ENCODE measurements at regions not wholly inside any gene's neighbourhood (a gene's known extent, or its start where the extent isn't known, plus 50 kb on each side); places are given as distances from the start of the nearest gene placed in this dataset.
A peak's percentile ranks its signal among the peaks of the same experiment; 100 is the strongest.

DNA sequence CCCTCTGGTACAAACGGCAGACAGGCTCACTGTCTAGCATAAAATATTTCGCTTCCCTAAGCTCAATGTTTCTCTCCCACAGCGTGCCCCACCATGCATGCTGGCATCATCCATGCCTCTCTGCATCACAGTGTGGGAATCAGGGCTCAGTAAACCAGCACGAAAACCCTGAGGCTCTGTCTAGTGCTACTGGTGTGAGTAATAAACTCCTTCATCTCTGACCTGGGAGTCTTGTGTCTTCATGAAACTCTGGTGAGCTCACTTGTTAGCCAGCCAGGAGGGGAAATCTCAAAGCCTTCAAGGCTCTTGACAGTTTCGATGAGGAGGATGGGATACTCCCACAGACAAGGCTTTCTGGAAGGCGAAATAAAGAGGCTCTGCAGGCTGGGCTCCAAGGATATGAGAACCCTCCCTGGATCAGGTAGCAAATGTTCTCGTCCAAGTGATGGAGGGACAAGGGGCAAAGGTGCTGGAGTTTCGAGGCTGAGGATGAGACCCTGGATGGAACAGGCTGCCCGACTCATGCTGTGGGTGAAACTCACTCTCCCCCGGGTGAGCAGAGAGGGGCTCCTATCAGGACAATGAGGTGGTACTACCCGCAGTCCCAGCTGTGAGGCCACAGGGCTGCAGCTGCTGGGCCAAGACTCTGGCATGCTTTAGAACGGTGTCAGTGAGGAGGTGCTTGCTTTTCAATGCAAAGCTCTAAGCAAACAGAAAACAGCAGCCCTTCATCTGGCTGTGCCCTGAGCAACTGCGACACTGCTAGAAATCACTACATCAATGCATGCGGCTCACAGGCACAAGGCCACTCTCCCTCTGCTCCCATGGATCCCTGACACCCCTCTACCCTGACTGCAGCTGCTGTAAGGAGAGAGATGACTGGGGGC lies 69.3 kb downstream of the SHANK2 start:
- peak; percentile 8 for DNase-seq (ENCODE audit: low spot score)
- no peaks in the 10 kb centered on the region for H3K9me3 ChIP-seq (ENCODE audit: control insufficient read depth in 4 of 4, low read length in 3 of 4)
- H3K27me3 ChIP-seq (ENCODE audit: control insufficient read depth in 4 of 4, insufficient read depth in 4 of 4, low read length in 3 of 4): no peaks in the 10 kb centered on the region
- 92% methylated on average over 14 of the region's 14 CpGs for WGBS
- TF ChIP-seq YY1 (IDR thresholded peaks at IDR 0.05): no peak
- TF ChIP-seq HNF4G (IDR thresholded peaks at IDR 0.05): no peak
- TF ChIP-seq, protein P1, sequence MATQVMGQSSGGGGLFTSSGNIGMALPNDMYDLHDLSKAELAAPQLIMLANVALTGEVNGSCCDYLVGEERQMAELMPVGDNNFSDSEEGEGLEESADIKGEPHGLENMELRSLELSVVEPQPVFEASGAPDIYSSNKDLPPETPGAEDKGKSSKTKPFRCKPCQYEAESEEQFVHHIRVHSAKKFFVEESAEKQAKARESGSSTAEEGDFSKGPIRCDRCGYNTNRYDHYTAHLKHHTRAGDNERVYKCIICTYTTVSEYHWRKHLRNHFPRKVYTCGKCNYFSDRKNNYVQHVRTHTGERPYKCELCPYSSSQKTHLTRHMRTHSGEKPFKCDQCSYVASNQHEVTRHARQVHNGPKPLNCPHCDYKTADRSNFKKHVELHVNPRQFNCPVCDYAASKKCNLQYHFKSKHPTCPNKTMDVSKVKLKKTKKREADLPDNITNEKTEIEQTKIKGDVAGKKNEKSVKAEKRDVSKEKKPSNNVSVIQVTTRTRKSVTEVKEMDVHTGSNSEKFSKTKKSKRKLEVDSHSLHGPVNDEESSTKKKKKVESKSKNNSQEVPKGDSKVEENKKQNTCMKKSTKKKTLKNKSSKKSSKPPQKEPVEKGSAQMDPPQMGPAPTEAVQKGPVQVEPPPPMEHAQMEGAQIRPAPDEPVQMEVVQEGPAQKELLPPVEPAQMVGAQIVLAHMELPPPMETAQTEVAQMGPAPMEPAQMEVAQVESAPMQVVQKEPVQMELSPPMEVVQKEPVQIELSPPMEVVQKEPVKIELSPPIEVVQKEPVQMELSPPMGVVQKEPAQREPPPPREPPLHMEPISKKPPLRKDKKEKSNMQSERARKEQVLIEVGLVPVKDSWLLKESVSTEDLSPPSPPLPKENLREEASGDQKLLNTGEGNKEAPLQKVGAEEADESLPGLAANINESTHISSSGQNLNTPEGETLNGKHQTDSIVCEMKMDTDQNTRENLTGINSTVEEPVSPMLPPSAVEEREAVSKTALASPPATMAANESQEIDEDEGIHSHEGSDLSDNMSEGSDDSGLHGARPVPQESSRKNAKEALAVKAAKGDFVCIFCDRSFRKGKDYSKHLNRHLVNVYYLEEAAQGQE (IDR thresholded peaks at IDR 0.05): no peak
- no peak for TF ChIP-seq JUND (IDR thresholded peaks at IDR 0.05)
- TF ChIP-seq NR2F2 (IDR thresholded peaks at IDR 0.05): no peak
- TF ChIP-seq, protein P2, sequence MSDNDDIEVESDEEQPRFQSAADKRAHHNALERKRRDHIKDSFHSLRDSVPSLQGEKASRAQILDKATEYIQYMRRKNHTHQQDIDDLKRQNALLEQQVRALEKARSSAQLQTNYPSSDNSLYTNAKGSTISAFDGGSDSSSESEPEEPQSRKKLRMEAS (IDR thresholded peaks at IDR 0.05): no peak
- no peak for TF ChIP-seq HNF4A (conservative IDR thresholded peaks at IDR 0.05)
- TF ChIP-seq GABPA (IDR thresholded peaks at IDR 0.05 in 1 of 2, conservative IDR thresholded peaks at IDR 0.05 in 1 of 2): no peak
- no peak for TF ChIP-seq FOXA1 (IDR thresholded peaks at IDR 0.05)
- TF ChIP-seq FOXA2 (IDR thresholded peaks at IDR 0.05): no peak
- TF ChIP-seq, protein P3, sequence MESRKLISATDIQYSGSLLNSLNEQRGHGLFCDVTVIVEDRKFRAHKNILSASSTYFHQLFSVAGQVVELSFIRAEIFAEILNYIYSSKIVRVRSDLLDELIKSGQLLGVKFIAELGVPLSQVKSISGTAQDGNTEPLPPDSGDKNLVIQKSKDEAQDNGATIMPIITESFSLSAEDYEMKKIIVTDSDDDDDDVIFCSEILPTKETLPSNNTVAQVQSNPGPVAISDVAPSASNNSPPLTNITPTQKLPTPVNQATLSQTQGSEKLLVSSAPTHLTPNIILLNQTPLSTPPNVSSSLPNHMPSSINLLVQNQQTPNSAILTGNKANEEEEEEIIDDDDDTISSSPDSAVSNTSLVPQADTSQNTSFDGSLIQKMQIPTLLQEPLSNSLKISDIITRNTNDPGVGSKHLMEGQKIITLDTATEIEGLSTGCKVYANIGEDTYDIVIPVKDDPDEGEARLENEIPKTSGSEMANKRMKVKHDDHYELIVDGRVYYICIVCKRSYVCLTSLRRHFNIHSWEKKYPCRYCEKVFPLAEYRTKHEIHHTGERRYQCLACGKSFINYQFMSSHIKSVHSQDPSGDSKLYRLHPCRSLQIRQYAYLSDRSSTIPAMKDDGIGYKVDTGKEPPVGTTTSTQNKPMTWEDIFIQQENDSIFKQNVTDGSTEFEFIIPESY (IDR thresholded peaks at IDR 0.05): no peak
- TF ChIP-seq EGR1 (IDR thresholded peaks at IDR 0.05; ENCODE audit: low read depth in 2 of 2): no peak
- TF ChIP-seq, protein P4, sequence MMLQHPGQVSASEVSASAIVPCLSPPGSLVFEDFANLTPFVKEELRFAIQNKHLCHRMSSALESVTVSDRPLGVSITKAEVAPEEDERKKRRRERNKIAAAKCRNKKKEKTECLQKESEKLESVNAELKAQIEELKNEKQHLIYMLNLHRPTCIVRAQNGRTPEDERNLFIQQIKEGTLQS (IDR thresholded peaks at IDR 0.05): no peak
- TF ChIP-seq TAF1 (conservative IDR thresholded peaks at IDR 0.05): no peak
- no peak for TF ChIP-seq SP1 (IDR thresholded peaks at IDR 0.05)
- TF ChIP-seq, protein P5, sequence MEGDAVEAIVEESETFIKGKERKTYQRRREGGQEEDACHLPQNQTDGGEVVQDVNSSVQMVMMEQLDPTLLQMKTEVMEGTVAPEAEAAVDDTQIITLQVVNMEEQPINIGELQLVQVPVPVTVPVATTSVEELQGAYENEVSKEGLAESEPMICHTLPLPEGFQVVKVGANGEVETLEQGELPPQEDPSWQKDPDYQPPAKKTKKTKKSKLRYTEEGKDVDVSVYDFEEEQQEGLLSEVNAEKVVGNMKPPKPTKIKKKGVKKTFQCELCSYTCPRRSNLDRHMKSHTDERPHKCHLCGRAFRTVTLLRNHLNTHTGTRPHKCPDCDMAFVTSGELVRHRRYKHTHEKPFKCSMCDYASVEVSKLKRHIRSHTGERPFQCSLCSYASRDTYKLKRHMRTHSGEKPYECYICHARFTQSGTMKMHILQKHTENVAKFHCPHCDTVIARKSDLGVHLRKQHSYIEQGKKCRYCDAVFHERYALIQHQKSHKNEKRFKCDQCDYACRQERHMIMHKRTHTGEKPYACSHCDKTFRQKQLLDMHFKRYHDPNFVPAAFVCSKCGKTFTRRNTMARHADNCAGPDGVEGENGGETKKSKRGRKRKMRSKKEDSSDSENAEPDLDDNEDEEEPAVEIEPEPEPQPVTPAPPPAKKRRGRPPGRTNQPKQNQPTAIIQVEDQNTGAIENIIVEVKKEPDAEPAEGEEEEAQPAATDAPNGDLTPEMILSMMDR (IDR thresholded peaks at IDR 0.05; ENCODE audit: low read depth, low read length, missing input control): no peak
- no peak for TF ChIP-seq RXRA (IDR thresholded peaks at IDR 0.05)
- H3K27ac ChIP-seq (ENCODE audit: low read depth in 1 of 2, low read length in 2 of 2): no peak overlapping the region
- no peak overlapping the region for H3K4me3 ChIP-seq (ENCODE audit: low read depth in 1 of 3, low read length in 3 of 3)
- H3K9ac ChIP-seq (ENCODE audit: low read depth in 1 of 2, low read length in 2 of 2): no peak overlapping the region
- H3K36me3 ChIP-seq (ENCODE audit: control insufficient read depth in 4 of 4, insufficient read depth in 3 of 4, low read depth in 1 of 4, low read length in 3 of 4): peaks cover 0 to 2% (median 0%) of the 10 kb centered on the region in 4 donors
- peaks cover 0 to 21% (median 16%) of the 10 kb centered on the region in 4 donors for H3K4me1 ChIP-seq (ENCODE audit: control insufficient read depth in 4 of 4, insufficient read depth in 4 of 4, low read length in 3 of 4)

Data from liver (tissue), 8 donors.